CD4-positive, alpha-beta T cell (primary cell): ENCODE measurements at regions not wholly inside any gene's neighbourhood (a gene's known extent, or its start where the extent isn't known, plus 50 kb on each side); places are given as distances from the start of the nearest gene placed in this dataset.

ENCODE experiments used
- ATAC-seq: fragments of 200-7000 bp; cut with Tn5 transposase; one replicate; pipeline ENCODE4 v1.10.0; 2022; ENCODE audit warnings: mild to moderate bottlenecking; ENCODE audit not compliant: poor library complexity
- CTCF ChIA-PET: fragments of 350-600 bp; sonication (Branson Sonifier 250); formaldehyde crosslinking; loops from one replicate; lab custom pipeline; 2021; ENCODE audit warnings: antibody characterized with exemption, inconsistent platforms; lab: Charles Lee
- POLR2A ChIA-PET: fragments of 350-600 bp; sonication (Branson Sonifier 250); formaldehyde crosslinking; loops from one replicate; lab custom pipeline; 2021; ENCODE audit warnings: antibody characterized with exemption, inconsistent platforms; lab: Charles Lee
- DNase-seq, 14 experiments: peaks; one replicate each; pipeline ENCODE4 v3.0.0-alpha.2; 2013 to 2020; ENCODE audit warnings: mixed read lengths in 2 of 14
- H3K27ac ChIP-seq, 2 donors: one replicate each; pipeline versions ENCODE4 v1.5.1 to v1.7.0; 2013; ENCODE audit warnings: low read length in 2 of 2, low read depth in 1 of 2, mild to moderate bottlenecking in 1 of 2
- H3K27me3 ChIP-seq, 2 experiments: 1 replicate in 1 of 2; 2 replicates in 1 of 2; pipeline versions ENCODE4 v1.6.1 to v1.7.0; 2013; ENCODE audit warnings: low read length in 2 of 2, control low read depth in 1 of 2, mild to moderate bottlenecking in 1 of 2, moderate library complexity in 1 of 2; ENCODE audit not compliant: insufficient read depth in 2 of 2, control insufficient read depth in 1 of 2
- H3K36me3 ChIP-seq: one replicate; pipeline ENCODE4 v1.6.1; 2013; ENCODE audit warnings: low read length, control low read depth; ENCODE audit not compliant: insufficient read depth
- H3K4me1 ChIP-seq: one replicate; pipeline ENCODE4 v1.6.1; 2013; ENCODE audit warnings: low read length, control low read depth; ENCODE audit not compliant: insufficient read depth
- H3K4me3 ChIP-seq: one replicate; pipeline ENCODE4 v1.5.1; 2013; ENCODE audit warnings: mild to moderate bottlenecking, low read length, moderate library complexity
- H3K9me3 ChIP-seq, 2 experiments: 1 replicate in 1 of 2; 2 replicates in 1 of 2; pipeline versions ENCODE4 v1.6.1 to v1.7.0; 2013; ENCODE audit warnings: low read length in 2 of 2, mild to moderate bottlenecking in 2 of 2, control low read depth in 1 of 2, moderate library complexity in 1 of 2; ENCODE audit not compliant: control insufficient read depth in 1 of 2, insufficient read depth in 1 of 2
- H3K27ac Mint-ChIP-seq: one replicate; pipeline ENCODE4 v1.8.0; 2020; ENCODE audit warnings: mixed read lengths
- H3K27me3 Mint-ChIP-seq: one replicate; pipeline ENCODE4 v1.8.0; 2021; ENCODE audit warnings: mixed read lengths
- H3K36me3 Mint-ChIP-seq: one replicate; pipeline ENCODE4 v1.8.0; 2021; ENCODE audit warnings: low read depth, mixed read lengths
- H3K4me1 Mint-ChIP-seq: one replicate; pipeline ENCODE4 v1.8.0; 2021; ENCODE audit warnings: low read depth, mixed read lengths
- H3K4me3 Mint-ChIP-seq: one replicate; pipeline ENCODE4 v1.8.0; 2020; ENCODE audit warnings: mild to moderate bottlenecking, mixed read lengths
- H3K9me3 Mint-ChIP-seq: one replicate; pipeline ENCODE4 v1.8.0; 2020; ENCODE audit warnings: mixed read lengths
- intact Hi-C, 2 experiments: fragments of 100-400 bp; cut with DNase I in 1 of 2; cut with micrococcal nuclease in 1 of 2; formaldehyde crosslinking; loops; one replicate each; pipeline versions ENCODE4 v1.15.1 to v1.9.0; 2023 to 2025; cut with DNase I, micrococcal nuclease
- TF ChIP-seq, protein P1 (sequence below): fragments of 200-600 bp; IDR thresholded peaks from one replicate; pipeline ENCODE4 v1.8.0; 2022; ENCODE audit warnings: antibody characterized with exemption, mild to moderate bottlenecking

DNA sequence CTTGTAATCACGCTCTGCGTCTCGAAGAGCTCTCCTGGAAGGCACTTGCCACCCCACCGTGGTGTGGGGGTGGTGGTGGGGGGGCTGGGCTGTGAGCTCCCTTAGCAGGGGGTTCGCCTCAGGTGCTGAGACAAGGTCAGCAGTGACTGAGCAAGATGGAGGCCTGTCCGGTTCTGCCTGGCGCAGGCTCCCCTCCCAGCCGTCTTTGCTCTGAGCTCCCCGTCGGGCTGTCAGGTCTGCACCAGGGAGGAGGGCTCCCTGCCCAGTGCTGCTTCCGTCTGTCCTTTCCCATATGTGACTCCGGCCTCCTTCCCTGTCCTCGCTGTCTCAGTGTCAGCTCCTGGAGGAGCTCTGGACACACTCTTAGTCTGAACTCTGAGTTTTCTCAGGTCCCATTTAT is 80.0 kb downstream of the PLXNA1 start:
- Mint-ChIP-seq H3K4me1 (no peaks in the 10 kb centered on the region), H3K36me3 (no peaks in the 10 kb centered on the region), H3K9me3 (no peaks in the 10 kb centered on the region), H3K27me3 (peaks cover 30% of the 10 kb centered on the region), H3K27ac (no peak overlapping the region), H3K4me3 (no peak overlapping the region)
- H3K4me3 ChIP-seq, result no peak overlapping the region
- no peak overlapping the region for H3K27ac ChIP-seq
- TF ChIP-seq, protein P1, sequence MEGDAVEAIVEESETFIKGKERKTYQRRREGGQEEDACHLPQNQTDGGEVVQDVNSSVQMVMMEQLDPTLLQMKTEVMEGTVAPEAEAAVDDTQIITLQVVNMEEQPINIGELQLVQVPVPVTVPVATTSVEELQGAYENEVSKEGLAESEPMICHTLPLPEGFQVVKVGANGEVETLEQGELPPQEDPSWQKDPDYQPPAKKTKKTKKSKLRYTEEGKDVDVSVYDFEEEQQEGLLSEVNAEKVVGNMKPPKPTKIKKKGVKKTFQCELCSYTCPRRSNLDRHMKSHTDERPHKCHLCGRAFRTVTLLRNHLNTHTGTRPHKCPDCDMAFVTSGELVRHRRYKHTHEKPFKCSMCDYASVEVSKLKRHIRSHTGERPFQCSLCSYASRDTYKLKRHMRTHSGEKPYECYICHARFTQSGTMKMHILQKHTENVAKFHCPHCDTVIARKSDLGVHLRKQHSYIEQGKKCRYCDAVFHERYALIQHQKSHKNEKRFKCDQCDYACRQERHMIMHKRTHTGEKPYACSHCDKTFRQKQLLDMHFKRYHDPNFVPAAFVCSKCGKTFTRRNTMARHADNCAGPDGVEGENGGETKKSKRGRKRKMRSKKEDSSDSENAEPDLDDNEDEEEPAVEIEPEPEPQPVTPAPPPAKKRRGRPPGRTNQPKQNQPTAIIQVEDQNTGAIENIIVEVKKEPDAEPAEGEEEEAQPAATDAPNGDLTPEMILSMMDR, result no peak
- H3K27me3 ChIP-seq, result peaks cover 0 to 5% of the 10 kb centered on the region in 2 experiments
- ChIA-PET POLR2A (no interaction called here), CTCF (no interaction called here)
- H3K4me1 ChIP-seq, result no peaks in the 10 kb centered on the region
- H3K9me3 ChIP-seq, result peaks cover 0 to 5% of the 10 kb centered on the region in 2 experiments
- no peak for ATAC-seq
- no peaks in the 10 kb centered on the region for H3K36me3 ChIP-seq
- DNase-seq, result no peak
- intact Hi-C loops, result no loop called here

DNA sequence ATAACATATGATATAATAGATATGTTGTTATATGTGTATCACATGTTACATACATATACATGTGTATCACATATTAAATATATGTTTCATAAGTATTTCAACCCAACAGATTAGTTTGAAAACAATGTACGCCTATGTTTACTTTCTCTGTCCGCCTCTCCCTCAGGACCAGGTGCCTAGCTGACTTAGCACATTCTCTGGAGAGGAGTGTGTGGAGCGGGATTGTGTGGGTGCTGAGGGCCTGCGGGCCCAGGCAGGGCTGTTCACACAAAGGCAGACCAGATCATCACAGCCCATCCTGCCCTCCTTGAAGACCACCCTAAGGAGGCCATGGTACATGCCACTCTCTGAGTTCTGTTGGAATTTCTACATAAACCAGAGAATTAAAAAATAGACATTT is 81.0 kb downstream of the PLXNA1 start:
- DNase-seq (no peak), ATAC-seq (no peak)
- Histone ChIP-seq H3K27ac (no peak overlapping the region), H3K36me3 (no peaks in the 10 kb centered on the region), H3K27me3 (peaks cover 0 to 5% of the 10 kb centered on the region in 2 experiments), H3K9me3 (no peaks in the 10 kb centered on the region), H3K4me3 (no peak overlapping the region), H3K4me1 (no peaks in the 10 kb centered on the region)
- Mint-ChIP-seq H3K27me3 (peaks cover 30% of the 10 kb centered on the region), H3K4me1 (no peaks in the 10 kb centered on the region), H3K9me3 (no peaks in the 10 kb centered on the region), H3K27ac (no peak overlapping the region), H3K4me3 (no peak overlapping the region), H3K36me3 (no peaks in the 10 kb centered on the region)
- intact Hi-C loops, result no loop called here
- CTCF ChIA-PET, result no interaction called here
- POLR2A ChIA-PET, result no interaction called here
- TF ChIP-seq, protein P1, result no peak

DNA sequence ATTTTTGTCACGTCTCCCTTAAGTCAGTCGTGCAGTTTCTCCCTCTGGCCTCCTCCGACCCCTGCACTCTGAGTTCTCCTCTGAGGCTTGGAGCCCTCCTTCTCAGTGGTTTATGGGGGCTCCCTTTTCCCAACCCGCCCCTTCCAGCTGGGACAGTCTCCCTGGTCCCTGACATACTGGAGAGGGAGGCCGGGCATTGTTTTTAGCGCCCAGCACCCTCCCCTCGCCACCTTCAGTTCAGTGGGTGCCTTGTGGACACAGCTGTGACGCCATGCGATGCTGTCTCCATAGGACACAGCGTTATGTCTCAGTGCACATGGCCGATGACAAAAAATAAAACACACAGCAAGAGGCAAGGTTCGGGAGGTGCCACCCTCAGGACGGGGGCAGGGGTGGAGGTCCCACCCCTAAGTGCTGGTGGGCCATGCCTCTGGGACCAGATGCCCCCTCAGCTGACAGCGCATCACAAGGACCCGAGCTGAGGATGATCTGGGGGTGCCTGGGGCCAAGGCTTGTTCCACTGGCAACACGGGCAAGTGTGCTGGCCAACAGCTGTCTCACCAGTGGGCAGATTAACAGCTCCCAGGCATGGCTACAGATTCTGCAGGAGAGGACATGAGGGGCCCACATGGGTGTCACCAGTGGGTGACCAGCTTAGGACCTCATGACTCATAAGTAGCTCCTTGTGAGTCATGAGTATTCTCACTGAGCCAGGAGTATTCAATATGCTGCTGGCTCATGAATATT is 81.6 kb downstream of the PLXNA1 start:
- TF ChIP-seq, protein P1, result no peak
- Histone ChIP-seq H3K36me3 (no peaks in the 10 kb centered on the region), H3K4me1 (no peaks in the 10 kb centered on the region), H3K27ac (no peak overlapping the region), H3K4me3 (no peak overlapping the region), H3K9me3 (no peaks in the 10 kb centered on the region), H3K27me3 (peaks cover 0 to 5% of the 10 kb centered on the region in 2 experiments)
- POLR2A ChIA-PET, result no interaction called here
- Mint-ChIP-seq H3K4me3 (no peak overlapping the region), H3K36me3 (no peaks in the 10 kb centered on the region), H3K27me3 (peaks cover 30% of the 10 kb centered on the region), H3K9me3 (no peaks in the 10 kb centered on the region), H3K4me1 (no peaks in the 10 kb centered on the region), H3K27ac (no peak overlapping the region)
- DNase-seq, result no peak
- intact Hi-C loops, result no loop called here
- CTCF ChIA-PET, result no interaction called here
- no peak for ATAC-seq
